ENCODE measurements at regions not wholly inside any gene's neighbourhood (a gene's known extent, or its start where the extent isn't known, plus 50 kb on each side); places are given as distances from the start of the nearest gene placed in this dataset.
"Not testable (repeated sequence)": the region's sequence is repeated elsewhere in the genome, so short reads cannot be mapped to it uniquely, and the experiment has no call there.

- CTCF ChIA-PET; DNase-seq (ENCODE audit: extremely low spot score); POLR2A ChIA-PET: not testable (repeated sequence)
Observed at GRCh38 chr12:131298526-131299369, 345.0 kb downstream of the ADGRD1 start.

GRCh38 chr12:131299370-131299701 is 345.6 kb downstream of the ADGRD1 start:
- CTCF ChIA-PET; DNase-seq (ENCODE audit: extremely low spot score); POLR2A ChIA-PET: not testable (repeated sequence)

DNA sequence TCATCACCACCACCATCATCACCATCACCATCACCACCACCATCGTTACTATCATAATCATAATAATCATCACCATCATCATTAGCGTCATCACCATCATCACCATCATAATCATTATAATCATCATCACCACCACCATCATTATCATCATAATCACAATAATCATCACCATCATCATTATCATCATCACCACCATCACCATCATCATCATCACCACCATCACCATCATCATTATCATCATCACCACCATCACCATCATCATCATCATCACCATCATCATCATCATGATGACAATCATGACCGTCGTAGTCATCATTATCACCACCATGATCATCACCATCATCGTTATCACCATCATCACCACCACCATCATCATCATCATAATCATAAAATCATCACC is 349.9 kb downstream of the ADGRD1 start:
- POLR2A ChIA-PET, result not testable (repeated sequence)

DNA sequence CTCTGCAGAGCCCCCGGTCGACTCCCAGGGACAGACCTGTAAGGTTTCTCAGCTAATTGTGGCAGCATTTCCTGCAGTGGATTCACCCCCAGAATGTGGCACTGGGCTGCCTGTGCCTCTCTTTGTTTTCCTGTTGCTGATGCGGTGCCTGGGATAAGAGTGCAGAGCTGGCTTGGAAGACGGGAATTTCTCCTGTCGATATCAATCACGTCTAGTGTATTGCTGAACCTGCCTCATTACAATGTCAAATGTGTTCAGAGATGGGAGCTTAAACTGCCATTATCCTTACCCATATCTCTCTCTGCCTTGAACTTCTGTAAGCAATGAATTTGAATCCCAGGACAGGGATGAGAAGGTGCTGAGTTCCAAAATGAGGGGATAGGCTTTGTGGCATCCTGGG is 350.9 kb downstream of the ADGRD1 start:
- POLR2A ChIA-PET; CTCF ChIA-PET; DNase-seq (ENCODE audit: extremely low spot score): not testable (repeated sequence)

More for the DNA sequence above, 349.9 kb downstream of the ADGRD1 start:
- CTCF ChIA-PET; DNase-seq (ENCODE audit: extremely low spot score): not testable (repeated sequence)

DNA sequence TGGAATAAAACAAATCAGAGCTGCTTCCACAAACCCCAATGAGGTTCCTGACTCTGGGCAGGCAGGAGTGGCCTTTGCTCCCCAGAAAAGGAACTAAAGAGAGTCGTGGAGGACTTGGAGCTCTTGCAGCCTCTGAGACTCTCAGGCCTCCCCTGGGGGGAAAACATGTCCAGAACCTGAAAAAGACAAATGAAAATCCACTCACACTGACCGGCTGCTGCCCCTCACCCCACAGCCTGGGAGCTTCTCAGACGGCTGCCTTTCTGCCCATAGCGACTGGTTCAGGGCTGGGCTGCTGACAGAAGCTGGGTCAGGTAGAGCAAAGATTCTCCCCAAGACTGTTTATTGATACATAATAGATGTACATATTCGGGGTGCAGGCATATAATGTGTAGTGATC is 356.0 kb downstream of the ADGRD1 start:
- CTCF ChIA-PET, result no interaction called here
- no peak for DNase-seq (ENCODE audit: extremely low spot score)
- POLR2A ChIA-PET, result no interaction called here
- TF ChIP-seq, protein P1, sequence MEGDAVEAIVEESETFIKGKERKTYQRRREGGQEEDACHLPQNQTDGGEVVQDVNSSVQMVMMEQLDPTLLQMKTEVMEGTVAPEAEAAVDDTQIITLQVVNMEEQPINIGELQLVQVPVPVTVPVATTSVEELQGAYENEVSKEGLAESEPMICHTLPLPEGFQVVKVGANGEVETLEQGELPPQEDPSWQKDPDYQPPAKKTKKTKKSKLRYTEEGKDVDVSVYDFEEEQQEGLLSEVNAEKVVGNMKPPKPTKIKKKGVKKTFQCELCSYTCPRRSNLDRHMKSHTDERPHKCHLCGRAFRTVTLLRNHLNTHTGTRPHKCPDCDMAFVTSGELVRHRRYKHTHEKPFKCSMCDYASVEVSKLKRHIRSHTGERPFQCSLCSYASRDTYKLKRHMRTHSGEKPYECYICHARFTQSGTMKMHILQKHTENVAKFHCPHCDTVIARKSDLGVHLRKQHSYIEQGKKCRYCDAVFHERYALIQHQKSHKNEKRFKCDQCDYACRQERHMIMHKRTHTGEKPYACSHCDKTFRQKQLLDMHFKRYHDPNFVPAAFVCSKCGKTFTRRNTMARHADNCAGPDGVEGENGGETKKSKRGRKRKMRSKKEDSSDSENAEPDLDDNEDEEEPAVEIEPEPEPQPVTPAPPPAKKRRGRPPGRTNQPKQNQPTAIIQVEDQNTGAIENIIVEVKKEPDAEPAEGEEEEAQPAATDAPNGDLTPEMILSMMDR (IDR thresholded peaks at IDR 0.05; ENCODE audit: control extremely low read depth, extremely low read depth, low read depth, missing control alignments), result no peak

DNA sequence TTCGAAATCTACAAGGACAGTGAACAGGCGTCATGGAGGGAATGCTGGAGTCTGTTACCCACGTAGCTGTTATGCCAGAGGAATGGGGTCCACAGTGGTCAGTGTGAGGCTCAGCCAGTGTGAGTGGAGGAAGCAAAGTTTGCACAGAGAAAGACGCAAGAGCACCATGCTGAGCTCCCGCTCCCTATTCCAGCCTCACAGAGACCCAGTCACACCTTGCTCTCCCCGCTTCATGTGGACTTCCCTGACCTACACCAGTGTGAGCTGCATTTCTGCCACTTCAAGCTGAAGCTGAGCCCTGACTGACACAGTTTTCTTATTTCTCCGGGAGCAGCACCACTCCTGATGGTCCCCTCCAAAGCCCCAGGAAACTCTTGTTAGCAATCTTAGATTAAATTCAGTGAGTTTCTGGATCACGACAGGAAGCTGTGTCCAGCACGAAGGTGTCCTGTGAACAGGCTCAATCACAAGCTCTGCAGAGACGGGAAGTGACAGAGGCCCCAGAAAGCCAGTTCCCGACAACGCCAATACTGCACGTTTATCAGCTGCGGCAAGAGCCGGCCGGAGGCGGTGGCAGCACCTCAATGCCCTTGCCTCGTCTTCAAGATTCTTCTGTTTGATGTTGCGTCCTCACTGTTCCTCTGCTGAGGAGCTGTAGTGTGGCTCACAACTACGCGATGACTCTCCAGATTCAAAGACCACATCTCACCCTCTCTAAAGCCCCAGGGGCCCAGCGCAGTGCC is 356.7 kb downstream of the ADGRD1 start:
- CTCF ChIA-PET, result interaction anchor here (0.8 kb wide), 1 partner anchor 9 kb away, joined by 3 read pairs; no protein-coding TSS in a partner anchor
- DNase-seq (ENCODE audit: extremely low spot score); POLR2A ChIA-PET: not testable (repeated sequence)

GRCh38 chr12:131311279-131311722 is 357.6 kb downstream of the ADGRD1 start:
- CTCF ChIA-PET; DNase-seq (ENCODE audit: extremely low spot score); POLR2A ChIA-PET: not testable (repeated sequence)

GRCh38 chr12:131311764-131312163 is 358.1 kb downstream of the ADGRD1 start:
- DNase-seq (ENCODE audit: extremely low spot score), result no peak
- TF ChIP-seq, protein P1 (IDR thresholded peaks at IDR 0.05; ENCODE audit: control extremely low read depth, extremely low read depth, low read depth, missing control alignments), result no peak
- ChIA-PET POLR2A (no interaction called here), CTCF (no interaction called here)

- CTCF ChIA-PET; DNase-seq (ENCODE audit: extremely low spot score); POLR2A ChIA-PET: not testable (repeated sequence)
Observed at GRCh38 chr12:131312382-131312781, 358.7 kb downstream of the ADGRD1 start.

- ChIA-PET CTCF (no interaction called here), POLR2A (no interaction called here)
- no peak for DNase-seq (ENCODE audit: extremely low spot score)
- TF ChIP-seq, protein P1 (IDR thresholded peaks at IDR 0.05; ENCODE audit: control extremely low read depth, extremely low read depth, low read depth, missing control alignments), result no peak
Observed at GRCh38 chr12:131312793-131313545, 359.3 kb downstream of the ADGRD1 start.

All from GM10248 (cell line).